ENCODE measurements at regions not wholly inside any gene's neighbourhood (a gene's known extent, or its start where the extent isn't known, plus 50 kb on each side); places are given as distances from the start of the nearest gene placed in this dataset.
A peak's percentile ranks its signal among the peaks of the same experiment; 100 is the strongest.
"Not testable (repeated sequence)": the region's sequence is repeated elsewhere in the genome, so short reads cannot be mapped to it uniquely, and the experiment has no call there.

DNA sequence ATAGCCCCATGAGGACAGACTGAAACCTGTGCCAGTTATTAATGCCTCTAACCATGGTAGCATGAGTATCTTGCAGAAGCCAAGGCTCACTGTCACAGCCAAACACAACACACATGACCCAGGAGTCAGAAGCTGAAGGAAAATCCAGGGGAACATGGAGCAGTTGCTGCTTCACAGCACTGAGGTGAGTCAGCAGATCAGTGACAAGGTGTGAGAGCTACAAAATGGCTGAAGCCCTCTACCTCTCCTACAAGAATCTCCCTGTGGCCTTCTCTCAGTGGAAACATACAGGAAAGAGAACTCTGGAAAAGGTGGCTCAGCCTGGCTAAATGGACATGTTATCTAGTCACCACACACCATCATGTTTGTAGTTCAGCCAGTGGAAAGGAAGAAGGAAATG is 93.5 kb downstream of the NAB1 start:
- no peak for DNase-seq (ENCODE audit: low spot score)

DNA sequence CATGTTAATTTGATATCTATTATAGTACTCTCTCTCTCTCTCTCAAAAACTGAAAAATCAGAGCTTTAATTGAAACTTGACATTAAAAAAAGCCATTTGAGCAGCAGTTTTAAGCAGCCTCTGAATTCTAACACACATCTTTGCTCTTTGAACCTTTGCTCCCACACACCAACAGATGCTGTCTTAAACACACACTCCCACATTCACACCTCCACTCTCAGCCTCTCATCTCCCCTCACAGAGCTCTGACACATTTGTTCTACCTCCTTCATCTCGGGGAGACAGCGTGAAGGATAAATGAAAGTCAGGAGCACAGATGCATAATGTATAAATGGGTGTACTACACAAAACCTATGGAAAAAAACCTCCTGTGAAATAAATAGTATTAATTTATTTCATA is 95.2 kb downstream of the NAB1 start:
- no peak for DNase-seq (ENCODE audit: low spot score)

DNA sequence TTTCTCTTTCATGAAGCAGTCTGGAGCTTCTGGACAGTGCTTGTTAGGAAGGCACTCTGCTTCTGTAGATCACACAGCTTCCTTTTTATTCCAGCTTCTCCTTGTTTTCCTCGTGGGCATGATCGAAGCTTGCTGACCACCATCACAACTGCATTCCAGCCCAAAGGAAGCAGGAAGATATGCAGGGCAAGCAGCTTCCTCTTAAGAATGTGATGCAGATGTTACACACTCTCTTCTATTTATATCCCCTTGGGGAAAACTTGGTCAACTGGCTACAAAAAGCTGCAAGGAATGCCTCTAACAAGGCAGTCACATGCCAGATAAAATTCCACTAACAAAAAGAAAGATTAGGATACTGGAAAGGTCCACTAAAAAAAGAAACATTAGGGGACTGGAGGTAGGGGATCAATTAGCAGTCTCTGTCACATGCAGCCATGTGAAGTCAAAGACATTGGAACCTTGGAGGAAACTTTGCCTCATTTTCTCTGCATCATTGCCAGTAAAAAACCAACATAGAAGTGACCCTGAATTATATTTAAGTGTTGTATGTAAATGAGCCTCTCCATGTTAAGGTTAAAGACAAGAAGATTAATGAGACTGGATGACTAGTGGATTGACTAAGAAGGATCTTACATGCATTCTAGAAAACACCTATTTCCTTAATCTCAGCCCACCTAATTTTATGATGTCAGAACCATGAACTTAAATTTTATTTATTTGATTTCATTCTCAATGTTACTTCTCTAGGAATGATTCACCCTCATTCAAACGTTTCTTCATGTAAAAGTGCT is 98.3 kb downstream of the NAB1 start:
- no peak for DNase-seq (ENCODE audit: low spot score)

DNA sequence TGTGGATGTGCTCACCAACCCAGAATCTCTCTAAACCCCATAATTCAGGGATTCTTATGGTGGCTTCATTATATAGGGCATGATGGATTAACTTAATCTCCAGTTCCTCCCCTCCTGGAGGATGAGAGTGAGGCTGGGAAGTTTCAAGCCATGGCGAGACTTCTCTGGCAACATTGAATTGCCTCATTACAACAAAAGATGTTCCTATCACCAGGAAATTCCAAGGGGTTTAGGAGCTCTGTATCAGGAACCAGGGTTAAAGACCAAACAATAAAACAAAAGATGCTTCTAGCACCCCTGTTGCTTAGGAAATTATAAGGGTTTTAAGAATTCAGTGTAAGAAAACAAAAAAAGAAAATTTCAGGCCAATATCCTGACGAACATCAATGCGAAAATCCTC is 100.1 kb downstream of the NAB1 start:
- DNase-seq (ENCODE audit: low spot score), result no peak

DNA sequence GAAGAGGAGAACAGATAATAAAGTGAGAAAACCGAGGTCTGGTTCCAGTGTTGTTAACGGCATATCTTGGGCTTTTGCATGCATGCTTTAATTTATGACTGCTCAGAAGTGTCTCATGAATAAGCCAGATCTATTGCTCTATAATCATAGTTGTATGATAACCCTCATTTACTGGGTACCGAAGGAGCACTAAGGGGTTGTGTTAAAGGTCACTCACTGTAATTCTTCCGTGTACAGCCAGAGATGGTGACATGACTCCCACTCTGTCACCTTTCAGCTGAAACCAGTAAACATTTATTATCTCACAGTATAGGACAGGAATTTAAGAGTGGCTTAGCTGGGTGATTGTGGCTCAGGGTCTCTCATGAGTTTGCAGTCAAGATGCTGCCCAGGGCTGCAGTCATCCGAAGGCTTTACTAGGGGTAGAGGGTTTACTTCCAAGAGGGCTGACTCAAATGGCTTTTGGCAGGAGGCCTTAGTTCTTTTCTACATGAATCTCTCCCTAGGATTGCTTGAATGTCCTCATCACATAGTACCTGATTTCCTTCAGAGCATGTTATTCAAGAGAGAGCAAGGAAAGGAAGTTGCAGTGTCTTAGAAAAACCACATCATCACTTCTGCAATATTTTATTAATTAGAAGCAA is 107.0 kb downstream of the NAB1 start:
- no peak for DNase-seq (ENCODE audit: low spot score)

DNA sequence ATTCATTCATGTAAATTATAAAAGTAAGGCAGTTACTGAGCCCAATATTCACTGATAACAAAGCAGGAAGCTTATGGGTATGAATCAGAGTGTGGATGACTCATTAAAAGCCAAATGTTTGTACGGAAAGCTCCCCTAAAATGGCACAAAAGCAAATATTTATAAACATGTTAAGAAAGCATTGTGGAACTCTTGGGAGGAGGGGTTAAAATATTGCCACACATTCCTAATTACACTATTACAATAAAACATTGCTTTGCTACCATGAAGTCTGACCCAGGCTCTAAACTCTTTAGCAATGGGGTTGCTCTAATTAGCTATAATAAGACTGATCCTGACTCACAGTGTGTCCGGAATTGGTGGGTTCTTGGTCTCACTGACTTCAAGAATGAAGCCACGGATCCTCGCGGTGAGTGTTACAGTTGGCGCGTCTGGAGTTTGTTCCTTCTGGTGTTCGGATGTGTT is 110.9 kb downstream of the NAB1 start:
- DNase-seq (ENCODE audit: low spot score), result no peak

DNA sequence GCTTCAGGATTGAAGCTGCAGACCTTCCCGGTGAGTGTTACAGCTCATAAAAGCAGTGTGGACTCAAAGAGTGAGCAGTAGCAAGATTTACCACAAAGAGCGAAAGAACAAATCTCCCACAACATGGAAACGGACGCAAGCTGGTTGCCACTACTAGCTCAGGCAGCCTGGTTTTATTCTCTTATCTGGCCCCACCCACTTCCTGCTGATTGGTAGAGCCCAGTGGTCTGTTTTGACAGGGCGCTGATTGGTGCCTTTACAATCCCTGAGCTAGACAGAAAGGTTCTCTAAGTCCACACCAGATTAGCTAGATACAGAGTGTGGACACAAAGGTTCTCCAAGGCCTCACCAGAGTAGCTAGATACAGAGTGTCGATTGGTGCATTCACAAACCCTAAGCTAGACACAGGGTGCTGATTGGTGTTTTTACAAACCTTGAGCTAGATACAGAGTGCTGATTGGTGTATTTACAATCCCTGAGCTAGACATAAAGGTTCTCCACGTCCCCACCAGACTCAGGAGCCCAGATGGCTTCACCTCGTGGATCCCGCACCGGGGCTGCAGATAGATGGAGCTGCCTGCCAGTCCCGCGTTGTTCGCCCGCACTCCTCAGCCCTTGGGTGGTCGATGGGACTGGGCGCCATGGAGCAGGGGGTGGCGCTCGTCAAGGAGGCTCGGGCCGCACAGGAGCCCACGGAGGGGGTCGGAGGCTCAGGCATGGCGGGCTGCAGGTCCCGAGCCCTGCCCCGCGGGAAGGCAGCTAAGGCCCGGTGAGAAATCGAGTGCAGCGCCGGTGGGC is 111.7 kb downstream of the NAB1 start:
- DNase-seq (ENCODE audit: low spot score), result not testable (repeated sequence)

DNA sequence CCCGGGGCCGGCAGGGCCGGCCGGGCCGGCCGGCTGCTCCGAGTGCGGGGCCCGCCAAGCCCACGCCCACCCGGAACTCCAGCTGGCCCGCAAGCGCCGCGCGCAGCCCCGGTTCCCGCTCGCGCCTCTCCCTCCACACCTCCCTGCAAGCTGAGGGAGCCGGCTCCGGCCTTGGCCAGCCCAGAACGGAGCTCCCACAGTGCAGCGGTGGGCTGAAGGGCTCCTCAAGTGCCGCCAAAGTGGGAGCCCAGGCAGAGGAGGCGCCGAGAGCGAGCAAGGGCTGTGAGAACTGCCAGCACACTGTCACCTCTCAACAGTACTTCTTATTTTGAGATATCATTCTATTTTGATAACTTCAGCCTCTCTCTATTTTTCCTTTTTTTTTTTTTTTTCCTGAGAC is 112.3 kb downstream of the NAB1 start:
- not testable (repeated sequence) for DNase-seq (ENCODE audit: low spot score)

DNA sequence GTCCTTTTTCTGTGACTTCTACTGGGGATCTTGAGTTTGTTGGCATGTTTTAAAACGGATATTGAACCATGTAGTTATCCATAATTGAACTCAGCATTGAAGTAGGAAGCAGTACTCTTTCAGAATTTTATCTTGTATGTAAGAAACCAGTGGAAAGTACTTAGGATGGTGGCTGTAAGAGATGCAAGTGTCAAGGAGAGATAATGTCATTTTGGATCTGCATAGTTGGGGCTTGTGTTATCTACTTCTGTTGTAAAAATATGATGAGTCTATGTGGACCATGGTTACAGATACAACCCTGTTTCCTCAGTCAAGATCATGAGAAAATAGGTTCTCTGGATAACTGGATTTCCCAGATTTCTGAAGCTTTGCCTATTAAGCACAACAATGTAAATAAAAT is 113.7 kb downstream of the NAB1 start:
- DNase-seq (ENCODE audit: low spot score), result no peak

DNA sequence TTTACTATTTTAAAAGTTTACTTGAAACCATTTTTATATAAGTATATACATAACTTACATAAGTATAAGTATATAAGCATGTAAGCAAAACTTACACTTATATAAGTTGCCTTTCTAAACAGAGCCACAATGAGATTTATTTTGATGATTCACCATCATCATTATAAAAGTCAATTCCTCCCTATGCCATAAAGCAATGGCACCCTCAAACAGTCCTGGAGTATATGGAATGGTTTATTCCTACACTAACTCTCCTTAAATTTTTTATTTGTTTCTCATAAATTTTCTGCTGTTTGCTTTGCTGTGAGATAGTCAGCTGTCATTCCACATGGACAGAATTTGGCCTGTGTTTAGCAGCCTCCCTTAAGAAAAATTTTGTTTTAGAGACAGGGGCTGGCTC is 114.2 kb downstream of the NAB1 start:
- no peak for DNase-seq (ENCODE audit: low spot score)

DNA sequence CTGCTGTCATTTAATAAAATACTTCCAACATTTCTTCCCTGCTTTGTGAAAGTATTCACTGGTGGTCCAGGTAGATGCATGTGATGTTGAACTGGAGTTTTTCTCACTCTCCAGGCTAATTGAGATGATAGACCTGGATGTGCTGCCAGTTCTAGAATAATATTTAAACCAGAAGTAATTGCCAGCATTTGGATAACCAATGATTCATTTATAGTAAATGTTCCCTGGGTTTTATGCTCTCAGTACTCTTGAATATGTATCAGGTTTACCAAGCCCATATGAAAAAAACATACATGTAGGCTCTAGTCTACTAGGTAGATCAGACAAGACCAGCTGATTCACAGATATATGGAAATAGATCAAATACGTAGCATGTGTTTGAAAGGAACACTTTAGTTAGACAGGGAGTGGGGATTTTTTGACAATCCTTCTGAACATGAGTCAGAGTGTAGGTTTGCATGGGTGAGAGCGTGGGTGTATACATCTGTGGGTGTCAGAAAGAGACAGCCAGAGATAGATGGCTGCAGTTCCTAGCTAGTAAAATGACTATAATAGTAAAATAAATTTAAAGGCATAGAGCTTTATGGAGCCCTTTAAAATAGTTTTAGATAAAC is 115.1 kb downstream of the NAB1 start:
- DNase-seq (ENCODE audit: low spot score), result no peak

DNA sequence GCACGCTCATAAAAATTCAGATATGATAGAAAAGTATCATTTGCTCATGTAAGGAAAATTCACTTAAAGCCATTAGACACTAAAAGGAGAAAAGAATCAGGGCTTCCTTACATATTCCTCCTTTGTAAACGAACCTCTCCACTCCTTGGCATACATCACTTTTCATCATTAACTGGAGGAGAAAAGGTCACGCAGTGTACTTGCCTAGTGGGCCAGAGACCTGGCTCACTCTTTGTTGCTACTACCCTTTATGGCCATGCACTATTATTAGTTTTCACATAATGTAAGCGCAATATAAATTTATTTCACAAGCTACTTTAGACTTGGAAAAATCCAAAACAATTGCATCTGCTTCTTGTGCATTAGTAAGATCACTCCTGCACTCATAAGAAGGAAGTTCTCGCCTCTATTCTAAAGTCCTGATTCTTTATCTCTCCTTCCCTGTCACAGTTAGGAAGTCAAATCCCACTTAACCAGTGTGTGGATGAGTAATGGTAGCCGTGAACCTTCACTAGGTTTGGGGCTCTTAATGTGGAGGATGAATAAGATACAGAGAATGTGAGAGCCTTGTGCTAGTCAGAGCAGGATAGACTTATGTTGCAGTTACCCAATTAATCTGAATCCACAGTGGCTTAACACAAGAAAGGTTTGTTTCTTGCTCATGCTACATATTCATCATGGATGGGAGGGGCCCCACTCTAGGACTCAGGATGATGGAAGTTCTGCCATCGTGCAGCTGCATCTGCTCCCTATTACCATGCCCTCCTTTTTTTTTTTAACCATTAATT is 115.0 kb upstream of the GLS start:
- DNase-seq (ENCODE audit: low spot score), result no peak

DNA sequence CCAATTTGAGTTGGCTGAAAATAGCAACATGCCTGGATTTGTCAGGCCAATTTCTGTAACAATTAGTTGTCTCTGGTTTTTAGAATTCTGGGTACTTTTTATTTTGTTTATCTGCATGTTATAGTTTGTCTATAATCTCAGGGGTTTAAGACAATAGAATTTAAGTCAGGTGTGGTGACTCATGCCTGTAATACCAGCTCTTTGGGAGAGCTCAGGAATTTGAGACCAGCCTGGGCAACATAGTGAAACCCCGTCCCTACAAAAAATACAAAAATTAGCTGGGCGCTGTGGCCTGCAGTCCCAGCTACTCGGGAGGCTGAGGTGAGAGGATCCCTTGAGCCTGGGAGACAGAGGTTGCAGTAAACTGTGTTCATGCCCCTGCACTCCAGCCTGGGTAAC is 114.4 kb upstream of the GLS start:
- no peak for DNase-seq (ENCODE audit: low spot score)

DNA sequence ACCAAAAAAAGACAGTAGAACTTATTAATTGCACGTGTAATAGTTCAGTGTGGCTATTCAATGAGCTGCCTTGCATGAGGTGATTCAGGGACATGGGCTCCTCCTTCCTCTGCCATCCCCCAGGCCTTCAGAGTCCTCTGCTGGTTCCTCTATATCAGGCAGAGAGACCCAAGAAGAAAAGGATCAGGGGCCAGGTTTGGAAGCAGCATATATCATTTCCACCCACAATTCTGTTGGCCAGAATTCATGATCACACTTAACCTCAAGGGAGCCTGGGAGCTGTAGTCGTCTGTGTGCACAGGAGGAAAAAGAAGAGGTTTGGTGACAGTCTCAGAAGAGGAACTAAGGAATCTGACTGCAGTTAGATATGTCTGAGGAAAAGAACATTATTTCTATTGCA is 114.0 kb upstream of the GLS start:
- DNase-seq (ENCODE audit: low spot score), result no peak

DNA sequence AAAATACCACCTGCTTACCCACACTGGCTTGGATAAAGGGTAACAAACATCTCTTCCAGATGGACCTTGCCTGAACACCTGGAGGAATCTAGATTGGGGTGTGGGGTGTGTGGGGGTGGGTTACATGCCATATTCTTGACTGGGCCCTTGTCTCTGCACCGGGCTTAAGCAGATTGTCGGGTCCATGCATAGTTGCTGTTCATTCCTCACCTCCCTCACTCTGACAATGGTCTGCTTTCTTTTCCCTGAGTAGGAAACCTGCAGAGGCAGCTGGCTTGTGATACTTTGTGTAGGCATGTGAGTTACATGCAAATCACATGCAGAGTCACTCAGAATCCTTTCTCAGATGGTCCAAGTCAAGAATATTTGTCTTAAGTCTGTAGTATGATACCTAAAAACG is 112.8 kb upstream of the GLS start:
- no peak for DNase-seq (ENCODE audit: low spot score)

DNA sequence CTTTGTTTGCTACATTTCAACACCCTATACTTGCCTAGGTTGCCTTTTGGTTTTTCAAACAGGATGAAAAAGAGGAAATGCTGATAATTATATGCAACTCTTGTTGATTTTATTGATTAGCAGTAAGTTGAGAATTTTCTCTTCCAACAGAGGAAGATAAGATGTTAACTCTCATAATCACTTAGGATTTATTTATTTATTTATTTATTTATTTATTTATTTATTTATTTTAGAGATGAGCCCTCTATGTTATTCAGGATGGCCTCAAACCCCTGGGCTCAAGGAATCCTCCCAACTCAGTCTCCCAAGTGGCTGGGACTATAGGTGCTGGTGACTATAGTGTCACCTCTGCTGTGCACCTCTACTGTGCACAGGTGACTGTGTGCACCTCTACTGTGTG is 111.4 kb upstream of the GLS start:
- no peak for DNase-seq (ENCODE audit: low spot score)

DNA sequence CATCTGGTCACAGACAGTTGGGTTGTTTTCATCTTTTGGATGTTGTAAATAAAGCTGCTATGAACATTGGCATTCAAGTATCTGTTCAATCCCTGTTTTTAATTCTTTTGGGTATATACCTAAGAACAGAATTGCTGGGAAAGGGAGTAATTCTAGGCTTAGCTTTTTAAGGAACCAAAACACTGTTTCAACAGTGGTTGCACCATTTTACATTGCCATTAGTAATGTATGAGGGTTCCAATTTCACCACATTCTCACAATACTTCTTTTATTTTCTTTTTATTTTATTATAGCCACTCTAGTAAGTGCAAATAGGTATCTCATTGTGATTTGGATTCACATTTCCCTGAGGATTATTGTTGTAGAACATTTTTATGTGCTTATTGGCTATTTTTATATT is 108.9 kb upstream of the GLS start:
- no peak for DNase-seq (ENCODE audit: low spot score)

DNA sequence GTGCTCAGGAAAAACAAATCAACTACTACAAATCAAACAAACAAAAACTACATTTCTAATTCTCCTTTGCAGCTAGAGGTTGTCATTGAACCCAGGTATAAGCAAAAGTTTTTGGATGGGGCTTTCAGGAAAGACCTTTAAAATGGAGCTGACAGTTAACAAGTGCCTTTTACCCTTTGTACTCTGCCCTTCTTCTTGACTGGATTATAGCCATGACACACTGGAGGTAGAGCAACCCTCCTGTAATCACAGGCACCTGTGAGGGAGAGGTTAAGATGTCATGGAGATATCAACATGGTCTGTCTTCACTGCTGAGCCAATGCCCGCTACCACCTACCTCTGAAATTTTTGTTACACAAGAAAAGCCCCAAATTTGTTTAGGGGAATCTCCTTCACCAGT is 100.0 kb upstream of the GLS start:
- no peak for DNase-seq (ENCODE audit: low spot score)

DNA sequence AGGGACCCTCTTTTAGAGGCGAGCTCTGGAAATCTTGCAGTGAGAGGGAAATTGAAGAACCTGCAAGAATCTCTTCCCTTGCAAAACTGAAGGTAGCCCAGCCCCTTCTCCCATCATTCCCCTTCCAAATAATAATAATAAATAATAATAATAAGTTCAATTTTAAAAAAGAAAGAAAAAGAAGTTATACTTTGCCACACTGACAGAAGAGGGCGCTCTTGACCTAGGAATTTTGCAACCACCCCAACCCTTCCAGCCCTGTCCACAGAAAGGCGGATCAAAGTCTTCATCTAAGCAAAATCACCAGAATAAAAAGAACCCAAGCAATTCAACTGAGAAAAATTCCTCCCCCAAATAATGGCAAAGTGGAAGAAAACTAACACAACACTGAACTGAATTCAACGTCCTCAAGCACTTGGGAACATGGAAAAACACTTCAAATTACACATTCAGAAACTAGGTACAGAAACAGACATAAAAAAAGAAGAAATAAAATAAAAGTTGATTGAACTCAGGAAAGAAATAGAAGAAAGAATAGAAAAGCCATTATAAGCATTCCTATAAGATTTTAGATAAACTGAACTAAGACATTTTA is 98.9 kb upstream of the GLS start:
- peak; percentile 56 for DNase-seq (ENCODE audit: low spot score)

DNA sequence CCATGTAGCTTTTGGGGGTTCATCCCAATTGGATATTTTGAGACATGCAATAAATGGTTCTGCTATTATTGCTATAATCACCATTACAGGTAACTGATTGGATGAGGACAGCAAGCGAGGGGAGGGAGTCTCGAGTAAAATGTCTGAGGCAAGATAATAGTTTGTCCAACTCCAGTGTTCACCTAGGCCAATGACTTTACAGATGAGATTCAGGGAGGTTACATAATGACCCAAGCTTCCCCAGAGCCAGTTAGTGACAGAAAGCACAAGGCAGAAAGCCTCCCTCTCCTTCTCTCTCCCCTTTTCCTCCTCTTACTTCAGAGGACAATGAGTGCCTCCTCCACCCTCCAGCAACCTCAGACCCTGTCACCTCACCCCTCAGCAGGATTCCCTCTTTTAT is 98.4 kb upstream of the GLS start:
- DNase-seq (ENCODE audit: low spot score), result no peak

DNA sequence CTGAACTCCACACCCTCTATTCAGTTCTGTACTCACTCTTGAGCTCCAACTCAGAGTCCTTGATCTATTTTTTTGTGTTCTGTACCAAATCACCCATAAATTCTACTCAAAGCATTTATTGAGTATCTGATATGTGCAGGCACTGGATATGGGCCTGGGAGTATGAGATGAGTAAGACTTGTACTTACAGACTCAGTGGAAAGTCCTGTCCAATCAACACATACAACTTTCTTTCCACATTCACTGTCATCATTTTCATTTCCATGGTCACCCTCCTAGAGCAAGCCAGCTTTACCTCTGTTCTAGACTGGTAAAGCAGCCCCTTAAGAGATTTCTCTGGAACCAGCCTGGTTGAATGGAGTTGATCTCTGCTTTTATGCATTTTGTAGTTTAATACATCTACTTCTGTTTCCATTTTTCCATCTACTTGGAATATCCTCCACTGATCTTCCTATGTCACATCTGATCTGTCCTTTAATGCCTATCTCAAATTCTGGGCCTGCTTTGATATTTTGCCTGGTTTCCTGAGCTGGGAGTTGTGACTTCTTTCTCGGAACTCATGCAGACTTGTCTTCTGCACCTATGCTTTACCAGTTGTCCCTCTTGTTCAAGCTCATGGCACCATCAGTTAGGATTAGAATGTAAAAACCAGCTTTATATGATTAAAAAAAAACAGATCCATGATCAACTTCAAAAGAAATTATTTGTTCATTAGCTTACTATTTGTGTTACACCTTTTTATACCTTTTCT is 96.9 kb upstream of the GLS start:
- no peak for DNase-seq (ENCODE audit: low spot score)

All from CD4-positive, alpha-beta T cell treated with Interleukin-2 at 100 ng/mL for 4 hours (primary cell).